GM21737 (cell line): ENCODE measurements at regions not wholly inside any gene's neighbourhood (a gene's known extent, or its start where the extent isn't known, plus 50 kb on each side); places are given as distances from the start of the nearest gene placed in this dataset.
"Not testable (repeated sequence)": the region's sequence is repeated elsewhere in the genome, so short reads cannot be mapped to it uniquely, and the experiment has no call there.

Experiments used
- ATAC-seq: cut with Tn5 transposase; IDR thresholded peaks from one replicate; pipeline ENCODE4 v1.9.1; 2021; ENCODE audit warnings: mild to moderate bottlenecking, moderate library complexity; ENCODE audit not compliant: unreplicated experiment

DNA sequence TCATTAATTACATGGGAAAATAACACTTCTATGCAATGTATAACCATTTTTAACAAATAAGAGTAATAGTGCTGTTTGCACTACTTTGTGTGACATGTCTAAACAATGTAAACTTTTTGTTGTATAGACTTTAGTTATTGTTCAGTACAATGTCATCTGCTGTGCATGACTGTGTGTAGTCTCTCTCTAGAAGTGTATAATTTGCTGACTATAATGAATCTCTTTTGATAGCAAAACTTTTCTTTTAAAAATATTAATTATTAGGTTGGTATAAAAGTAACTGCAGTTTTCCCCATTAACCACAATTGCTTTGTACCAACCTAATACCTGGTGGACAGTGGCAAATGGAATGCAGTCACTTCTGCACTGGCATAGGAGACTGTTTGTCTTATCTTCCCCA lies 124.2 kb upstream of the SGK1 start:
- ATAC-seq, result no peak

- no peak for ATAC-seq
Measured at GRCh38 chr6:134438837-134439236, 120.9 kb upstream of the SGK1 start.

DNA sequence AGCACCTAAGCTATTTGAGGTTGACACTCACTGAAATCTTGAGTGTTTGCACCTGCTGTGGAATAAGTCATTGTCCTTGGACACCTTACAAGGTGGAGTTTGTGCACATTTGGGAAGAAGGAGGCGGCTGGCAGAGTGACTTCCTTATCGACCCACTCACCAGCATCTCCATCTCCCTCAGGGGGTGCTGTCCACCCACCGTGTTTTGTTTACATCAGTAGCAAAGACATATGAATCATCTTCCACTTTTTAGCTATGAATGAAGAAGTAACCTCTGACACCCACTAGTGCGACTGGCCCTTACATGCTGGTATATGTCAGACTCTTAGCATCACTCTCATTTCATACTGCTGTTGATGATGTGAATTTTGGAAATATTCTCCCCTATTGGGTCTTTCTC lies 119.5 kb upstream of the SGK1 start:
- ATAC-seq, result no peak

DNA sequence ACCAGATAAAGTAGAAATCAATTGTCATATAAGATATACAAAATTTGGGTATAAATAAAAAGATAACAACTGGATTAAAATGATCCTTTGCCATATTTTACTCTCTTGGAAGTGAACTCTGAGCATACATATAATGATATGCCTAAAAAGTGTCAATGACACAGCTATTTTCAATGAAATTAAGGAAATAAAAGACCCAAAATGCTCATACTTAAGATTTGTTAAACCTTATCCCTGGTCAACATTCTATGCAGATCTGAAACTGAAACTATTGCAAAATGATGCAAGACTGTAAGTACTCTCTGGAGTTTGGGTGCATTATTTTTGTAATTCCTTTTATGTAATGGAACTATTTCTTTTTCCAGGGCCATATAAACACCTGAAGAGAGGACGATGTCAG lies 119.0 kb upstream of the SGK1 start:
- ATAC-seq, result no peak

DNA sequence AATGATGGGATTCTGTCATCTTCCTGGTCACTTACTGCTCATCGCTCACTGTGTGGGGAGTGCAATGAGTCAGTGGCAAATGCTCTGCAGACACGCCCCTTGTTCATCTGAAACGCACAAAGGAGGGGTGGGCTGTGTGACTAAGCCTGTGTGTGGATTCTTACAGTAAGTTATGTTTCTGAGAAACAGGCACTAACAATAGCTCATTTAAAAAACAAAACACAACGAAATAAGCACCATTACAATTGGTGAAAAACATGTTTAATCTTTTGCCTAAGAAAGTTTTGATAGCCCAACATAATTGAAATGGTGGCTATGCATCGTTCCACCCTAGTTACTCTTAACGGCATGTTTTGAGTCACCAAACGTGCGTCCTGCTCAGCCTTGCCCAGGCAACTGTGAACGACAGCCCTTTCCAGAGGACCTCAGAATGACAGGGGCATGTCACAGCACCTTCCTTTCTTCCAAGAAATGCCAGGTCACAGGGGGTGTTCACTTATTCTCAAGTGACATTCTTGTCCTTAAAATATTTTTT lies 118.4 kb upstream of the SGK1 start:
- peak; percentile 89 for ATAC-seq

DNA sequence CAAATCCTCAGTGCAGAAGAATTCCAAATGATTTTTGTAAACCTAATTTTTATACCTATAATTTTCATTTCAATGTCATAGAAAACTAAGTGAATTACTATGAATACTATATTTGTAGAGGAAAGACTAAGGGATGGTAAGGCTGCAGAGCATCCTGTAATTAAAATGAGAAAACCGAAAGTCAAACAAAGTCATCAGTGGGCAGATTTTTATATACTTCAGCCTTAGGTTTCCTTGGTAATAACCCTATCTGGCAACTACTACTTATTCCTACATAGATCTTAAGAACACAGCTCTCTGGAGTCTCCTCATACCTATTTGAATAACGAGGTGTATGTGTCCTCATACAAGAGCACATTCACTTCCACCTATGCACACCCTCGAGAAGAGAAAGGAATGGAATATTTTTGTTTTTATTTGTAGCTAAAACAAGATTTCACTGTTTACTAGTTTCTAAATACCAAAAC lies 117.9 kb upstream of the SGK1 start:
- ATAC-seq, result peak; percentile 16

DNA sequence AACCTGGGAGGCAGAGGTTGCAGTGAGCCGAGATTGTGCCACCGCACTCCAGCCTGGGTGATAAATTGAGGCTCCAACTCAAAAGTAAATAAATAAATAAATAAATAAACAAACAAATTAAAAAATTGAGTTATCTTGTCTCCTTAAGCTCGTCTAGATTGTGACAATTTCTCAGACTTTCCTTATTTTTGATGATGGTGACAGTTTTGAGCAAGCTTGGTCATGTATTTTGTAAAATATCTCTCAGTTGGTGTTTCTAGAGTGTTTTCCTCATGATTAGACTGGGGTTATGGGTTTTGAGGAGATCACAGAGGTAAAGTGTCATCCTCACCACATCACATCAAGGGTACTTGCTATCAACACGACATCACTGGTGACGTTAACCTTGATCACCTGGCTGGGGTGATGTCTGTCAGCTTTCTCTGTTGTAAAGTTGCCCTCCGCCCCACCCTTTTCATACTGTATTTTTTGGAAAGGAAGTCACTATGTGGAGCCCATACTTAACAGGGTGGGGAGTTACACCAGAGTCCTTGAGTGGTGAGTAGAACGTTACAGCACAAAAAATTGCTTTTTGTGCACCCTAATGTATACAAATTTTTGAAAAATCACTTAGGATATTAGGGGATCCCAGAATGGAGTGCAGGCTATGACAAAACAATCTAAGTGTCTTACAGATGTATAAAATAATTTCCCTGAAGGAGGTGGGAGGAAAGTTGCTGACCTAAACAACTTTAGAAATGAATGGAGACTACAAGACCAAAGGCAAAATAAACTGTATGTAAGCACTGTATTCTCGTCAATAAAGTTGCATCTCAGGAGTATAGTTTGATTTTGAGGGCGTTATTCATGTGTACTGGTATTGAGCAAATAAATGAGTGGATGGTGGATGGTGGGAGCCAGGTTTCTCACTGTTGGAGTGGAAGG lies 116.4 kb upstream of the SGK1 start:
- ATAC-seq, result no peak

DNA sequence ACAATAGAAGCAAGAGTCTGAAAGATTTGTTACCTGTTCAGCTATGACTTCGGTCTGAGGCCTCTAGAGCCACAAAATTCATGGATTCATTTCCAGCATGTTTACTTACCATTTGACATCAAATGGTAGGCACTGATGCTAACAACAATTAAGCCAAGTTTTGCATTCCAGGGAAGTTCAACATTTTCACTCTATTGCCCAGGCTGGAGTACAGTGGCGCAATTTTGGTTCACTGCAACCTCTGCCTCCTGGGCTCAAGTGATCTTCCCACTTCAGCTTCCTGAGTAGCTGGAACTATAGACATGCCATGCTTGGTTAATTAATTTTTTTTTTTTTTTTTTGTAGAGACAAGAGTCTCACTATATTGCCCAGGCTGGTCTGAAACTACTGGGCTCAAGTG lies 114.1 kb upstream of the SGK1 start:
- no peak for ATAC-seq

DNA sequence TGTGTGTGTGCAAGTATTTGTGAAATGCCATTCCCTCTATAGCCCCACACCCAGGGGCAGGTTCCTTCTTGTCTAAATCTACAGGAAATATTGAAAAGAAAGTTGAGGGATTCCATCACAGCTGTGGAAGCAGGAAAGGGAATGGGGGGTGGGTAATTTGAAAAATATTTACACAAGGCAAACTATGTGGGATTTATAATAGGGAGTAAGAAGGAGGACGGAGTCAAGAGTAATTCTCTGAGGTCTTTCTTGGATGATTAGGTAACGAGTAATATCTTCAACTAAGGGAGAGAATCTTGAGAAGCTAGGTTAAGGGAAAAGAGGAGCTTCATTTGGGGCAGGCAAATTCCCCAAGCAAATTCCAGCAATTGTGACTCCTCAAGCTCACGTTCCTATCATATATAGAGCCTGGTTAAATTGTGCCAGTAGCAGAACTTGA lies 113.5 kb upstream of the SGK1 start:
- no peak for ATAC-seq

- ATAC-seq, result no peak
Measured at GRCh38 chr6:134429861-134430380, 112.0 kb upstream of the SGK1 start.

DNA sequence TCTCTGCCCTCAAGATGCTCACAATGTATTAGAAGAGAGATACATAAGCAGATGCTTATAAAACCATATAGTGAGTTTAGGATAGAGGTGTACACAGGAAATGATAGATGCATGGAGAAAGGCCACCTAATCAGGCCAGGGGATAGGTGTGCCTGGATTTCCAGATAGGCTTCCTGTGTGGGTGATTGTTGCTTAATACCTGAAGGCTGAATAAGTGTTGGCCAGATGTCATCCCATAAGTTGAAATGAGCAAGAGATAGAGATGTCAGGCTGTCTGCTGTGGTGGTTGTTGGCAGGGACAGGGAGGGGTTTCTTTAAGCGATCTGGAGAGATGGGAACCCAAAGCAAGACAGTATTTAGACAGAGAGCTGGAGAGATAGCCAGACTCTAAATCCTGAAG lies 109.8 kb upstream of the SGK1 start:
- no peak for ATAC-seq

- no peak for ATAC-seq
Measured at GRCh38 chr6:134426623-134427022, 108.7 kb upstream of the SGK1 start.

- ATAC-seq, result not testable (repeated sequence)
Measured at GRCh38 chr6:134425917-134426316, 108.0 kb upstream of the SGK1 start.

- no peak for ATAC-seq
Measured at GRCh38 chr6:134425513-134425912, 107.6 kb upstream of the SGK1 start.

- ATAC-seq, result no peak
Measured at GRCh38 chr6:134424798-134425170, 106.9 kb upstream of the SGK1 start.

DNA sequence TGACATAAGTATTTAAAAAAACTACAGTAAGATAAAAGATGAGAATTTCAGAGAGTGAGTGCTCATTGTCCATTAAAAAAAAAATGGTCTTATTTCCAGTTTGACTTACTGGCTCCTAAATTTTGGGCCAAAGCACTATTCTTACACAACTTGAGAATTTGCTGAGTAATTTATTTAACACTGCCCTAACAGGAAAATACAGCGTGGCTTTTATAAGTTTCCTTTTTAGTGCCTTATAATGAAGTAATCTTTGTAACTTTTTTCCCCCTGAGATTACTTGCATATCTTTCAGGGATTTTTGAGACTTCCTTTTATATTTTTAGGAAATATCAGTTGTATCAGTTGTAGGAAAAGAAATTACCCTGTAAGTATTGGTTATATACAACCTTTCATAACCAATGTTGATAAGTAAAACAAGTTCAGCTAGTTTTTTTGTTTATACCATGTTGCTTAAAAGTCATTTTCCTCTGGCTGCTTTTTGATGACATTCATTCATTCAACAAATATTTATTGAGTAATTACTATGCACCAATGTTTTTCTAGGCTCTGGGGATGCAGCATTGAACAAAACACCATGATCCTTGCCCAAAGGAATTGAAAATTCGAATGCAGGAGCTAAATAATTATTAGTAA lies 106.4 kb upstream of the SGK1 start:
- no peak for ATAC-seq

- ATAC-seq, result no peak
Measured at GRCh38 chr6:134422426-134423231, 104.7 kb upstream of the SGK1 start.

DNA sequence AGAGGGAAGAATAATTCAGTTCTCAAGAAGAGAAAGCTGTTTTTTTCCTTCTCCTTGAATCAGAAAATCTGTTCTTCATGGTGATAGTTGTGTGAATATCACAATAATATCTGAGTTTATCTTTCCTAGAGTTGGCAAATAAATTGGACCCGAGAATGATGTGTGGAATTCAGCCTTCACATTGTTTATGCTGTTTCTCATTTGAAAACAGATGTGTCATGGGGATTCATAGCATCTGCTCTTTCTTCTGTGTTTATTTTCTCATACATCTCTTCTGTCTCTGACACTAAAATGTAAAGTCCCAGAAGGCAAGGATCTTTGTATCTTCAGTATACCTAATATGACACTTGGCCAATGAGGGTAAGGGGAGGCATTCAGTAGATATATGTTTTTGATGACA lies 103.6 kb upstream of the SGK1 start:
- no peak for ATAC-seq

GRCh38 chr6:134420614-134421181 lies 102.8 kb upstream of the SGK1 start:
- no peak for ATAC-seq

DNA sequence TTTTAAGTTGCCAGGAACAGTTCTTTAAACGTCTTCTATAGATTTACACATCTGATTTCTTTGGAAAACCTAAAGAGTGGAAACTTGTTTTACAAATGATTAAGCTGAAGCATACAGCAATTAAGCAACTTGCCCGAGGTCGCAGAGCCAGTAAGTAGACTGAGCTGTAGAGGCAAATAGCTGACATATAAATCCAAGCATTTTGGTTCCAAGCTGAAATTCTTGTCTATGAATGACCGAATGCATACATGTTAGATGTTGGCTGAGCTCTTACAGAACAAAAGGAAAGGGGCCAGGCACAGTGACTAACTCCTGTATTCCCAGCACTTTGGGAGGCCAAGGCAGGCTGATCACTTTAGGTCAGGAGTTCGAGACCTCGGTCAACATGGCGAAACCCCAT lies 101.8 kb upstream of the SGK1 start:
- ATAC-seq, result no peak
